HG02610 (cell line): ENCODE measurements at regions not wholly inside any gene's neighbourhood (a gene's known extent, or its start where the extent isn't known, plus 50 kb on each side); places are given as distances from the start of the nearest gene placed in this dataset.
"Not testable (repeated sequence)": the region's sequence is repeated elsewhere in the genome, so short reads cannot be mapped to it uniquely, and the experiment has no call there.

ENCODE experiments used
- ATAC-seq: cut with Tn5 transposase; IDR thresholded peaks from one replicate; pipeline ENCODE4 v1.9.1; 2021; ENCODE audit warnings: mild to moderate bottlenecking, moderate library complexity; ENCODE audit not compliant: unreplicated experiment

DNA sequence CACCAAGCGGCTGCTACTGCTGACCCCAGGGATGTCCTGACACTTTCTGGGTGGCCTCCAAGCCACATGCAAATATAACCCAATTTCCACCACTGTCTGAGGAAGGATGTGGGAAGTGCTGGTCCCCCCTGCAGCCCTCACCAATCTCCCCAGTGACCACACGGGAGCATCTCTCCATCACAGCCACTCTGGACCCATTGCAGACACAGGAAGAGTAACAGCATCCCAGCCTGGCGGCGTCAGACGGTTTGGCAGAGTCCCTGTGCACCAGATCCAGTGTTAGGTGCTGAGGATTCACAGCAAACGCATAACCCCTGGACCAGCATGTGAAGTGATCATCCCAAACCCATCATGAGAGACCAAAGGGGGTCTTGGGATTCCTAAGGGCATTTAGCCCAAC lies 163.7 kb upstream of the TNRC6C start:
- no peak for ATAC-seq

DNA sequence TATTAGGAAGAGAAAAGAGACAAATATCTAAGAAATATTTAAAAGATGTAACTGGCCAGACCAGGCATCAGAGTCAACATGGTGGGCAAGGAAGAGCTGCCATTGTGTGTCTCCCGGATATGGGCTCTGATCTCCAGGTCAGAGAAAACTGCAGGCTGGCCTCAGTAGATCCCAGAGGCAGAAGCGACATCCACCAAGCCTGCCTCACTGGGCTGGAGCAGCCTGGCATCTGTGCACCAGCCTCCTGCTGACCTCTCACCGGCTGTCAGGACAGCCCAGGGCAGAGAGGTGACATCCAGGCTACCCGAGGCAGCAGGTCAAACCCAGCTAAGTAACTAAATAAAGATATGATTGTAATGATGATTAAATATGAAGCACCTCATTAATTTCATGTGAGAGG lies 162.8 kb upstream of the TNRC6C start:
- ATAC-seq, result no peak

DNA sequence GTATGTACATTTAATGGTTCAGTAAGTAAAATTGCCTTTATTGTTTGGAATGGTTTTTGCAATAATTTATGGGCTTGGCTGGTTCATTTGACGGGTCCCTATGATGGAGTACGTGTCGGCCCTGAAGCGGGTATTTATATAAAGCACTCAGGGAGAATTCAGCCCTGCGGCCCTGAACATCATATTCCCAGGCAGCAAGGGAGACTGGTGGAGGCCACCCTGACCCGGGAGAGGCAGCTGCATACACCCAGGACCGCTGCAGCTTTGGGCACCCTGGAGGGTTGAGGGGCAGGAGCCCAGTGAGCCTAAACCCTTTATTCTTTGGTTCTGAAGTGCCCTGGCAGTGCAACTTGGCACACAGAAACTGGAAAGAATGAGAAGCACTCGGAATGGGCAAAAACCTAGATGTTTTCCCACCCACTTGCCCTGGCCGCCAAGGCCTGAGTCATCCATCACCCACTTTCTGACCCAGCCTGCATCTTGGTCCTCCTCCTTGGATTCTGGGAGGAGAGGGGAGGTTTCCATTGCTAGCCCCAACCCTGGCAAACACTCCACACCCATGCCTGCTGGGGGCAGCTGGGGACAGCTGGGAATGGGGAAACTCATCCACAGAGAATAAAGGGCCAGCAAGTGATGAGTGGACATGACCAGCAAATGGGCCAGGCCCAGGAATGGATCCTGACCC lies 162.2 kb upstream of the TNRC6C start:
- ATAC-seq, result no peak

DNA sequence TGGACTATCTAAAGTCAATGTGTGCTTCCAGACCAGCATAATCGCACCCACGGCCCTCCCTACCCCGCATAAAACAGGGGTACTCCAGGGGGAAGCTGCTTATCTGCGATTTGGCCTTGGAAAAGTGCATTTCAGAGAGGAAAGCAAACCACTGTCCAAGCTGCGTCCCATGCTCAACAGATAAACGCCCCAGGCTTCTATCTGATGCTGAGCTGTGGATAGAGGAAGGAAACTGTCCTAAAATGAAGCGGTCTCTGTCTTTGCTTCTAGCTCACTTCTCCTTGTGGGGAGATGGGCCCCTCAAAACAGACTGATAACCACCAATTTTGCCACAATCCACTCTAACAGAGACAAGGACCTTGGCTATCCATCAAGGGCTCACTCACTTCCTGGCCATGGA lies 160.5 kb upstream of the TNRC6C start:
- no peak for ATAC-seq

DNA sequence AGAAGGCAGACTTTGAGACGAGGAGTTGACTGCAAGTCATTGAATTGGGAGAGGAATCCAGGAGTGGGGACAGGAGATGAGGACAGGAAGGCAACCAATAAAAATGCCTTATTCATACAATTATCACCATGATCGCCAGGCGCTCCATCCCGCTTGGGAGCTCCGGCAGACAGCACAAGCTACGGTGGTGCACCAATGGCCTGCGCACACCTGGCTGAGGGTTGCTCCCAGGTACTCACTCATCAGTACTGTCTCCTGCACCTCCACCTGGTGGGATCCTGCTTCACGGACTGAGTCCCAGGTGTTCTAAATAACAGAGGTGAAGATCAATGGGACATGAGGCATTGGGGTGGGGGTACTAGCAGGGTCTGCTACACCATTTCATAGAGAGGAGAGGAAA lies 160.0 kb upstream of the TNRC6C start:
- no peak for ATAC-seq

DNA sequence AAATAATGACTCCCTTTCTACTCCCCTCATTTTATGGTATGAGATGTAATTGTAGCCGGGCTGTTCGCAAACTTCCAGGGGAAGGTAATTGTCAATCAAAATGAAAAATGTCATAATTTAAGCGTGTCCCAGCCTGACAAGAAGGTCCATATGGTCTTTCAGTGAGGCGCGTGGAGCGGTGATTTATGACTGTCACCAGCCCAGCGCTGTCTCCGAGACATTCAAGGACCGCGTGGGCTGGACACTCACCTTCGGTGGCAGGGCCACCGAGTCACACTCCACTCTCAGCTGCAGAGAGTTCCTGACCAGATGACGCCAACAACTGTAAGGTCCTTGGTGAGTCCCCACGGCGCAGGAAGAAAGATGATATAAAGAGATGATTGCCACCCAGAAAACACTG lies 157.7 kb upstream of the TNRC6C start:
- no peak for ATAC-seq

DNA sequence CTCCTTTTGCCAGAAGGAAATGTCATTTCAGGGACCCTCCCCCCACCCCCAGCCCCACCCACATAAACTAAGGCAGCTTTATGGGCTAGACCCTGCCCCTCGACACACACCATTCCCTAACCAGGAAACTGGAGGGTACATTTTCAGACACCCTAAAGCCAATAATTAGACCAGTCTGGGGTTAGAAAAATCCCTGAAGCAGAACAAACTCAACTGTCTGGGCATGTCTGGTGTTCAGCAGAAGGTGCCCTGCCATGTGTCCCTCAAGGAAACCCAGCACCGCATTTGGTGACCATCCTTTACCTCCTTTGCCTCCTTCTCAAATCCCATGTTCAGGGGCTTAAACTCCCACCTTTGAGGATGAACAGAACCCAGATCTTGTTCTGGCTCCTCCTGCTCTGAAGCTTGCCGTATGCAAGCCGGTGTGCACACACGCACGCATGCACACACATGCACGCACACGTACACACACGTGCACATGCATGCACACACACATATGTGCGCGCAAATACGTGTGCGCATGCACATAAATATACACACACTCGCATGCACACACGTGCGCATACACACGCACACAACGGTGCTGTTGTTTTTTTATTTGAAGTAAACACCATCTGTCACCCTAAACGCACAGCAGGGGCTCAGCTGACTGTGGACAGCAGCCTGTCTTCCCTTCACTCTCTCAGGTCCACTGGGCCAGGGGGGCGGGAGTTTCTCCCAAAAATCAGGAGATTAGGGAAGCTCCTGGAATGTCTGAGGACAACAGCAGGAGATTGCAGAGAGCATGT lies 156.8 kb upstream of the TNRC6C start:
- no peak for ATAC-seq

DNA sequence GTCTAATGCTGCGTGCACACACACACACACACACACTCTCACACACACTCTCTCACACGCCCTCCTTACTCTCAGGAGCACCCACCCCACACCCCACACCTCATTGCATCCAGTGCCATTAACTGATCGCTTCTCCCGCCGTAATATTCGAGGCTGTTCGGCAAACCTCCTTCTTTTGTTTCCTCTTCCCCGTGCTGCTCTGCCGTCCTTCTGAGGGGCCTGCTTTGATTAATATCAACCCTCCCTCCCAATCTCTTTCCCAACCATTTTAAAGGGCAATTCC lies 156.2 kb upstream of the TNRC6C start:
- ATAC-seq, result no peak

DNA sequence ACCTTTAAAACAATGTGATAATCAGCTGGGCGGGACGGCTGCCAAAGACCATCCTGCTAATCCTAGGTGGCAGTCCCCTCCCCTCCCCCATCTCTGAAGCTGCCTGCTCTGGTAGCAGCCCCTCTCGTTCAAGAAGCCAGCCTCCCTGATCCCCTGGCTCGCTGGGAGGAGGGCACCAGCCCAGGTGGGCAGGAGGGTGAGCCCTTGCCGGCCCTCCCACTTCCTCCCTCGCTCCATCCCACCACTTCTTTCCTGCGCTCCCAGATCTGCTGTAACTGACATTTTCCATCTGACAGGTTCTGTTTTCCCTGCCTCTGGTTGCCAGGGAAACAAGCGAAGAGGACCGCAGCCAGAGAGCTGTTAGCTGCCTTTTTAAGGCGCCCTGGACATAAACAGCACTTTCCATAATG lies 155.7 kb upstream of the TNRC6C start:
- ATAC-seq, result no peak

DNA sequence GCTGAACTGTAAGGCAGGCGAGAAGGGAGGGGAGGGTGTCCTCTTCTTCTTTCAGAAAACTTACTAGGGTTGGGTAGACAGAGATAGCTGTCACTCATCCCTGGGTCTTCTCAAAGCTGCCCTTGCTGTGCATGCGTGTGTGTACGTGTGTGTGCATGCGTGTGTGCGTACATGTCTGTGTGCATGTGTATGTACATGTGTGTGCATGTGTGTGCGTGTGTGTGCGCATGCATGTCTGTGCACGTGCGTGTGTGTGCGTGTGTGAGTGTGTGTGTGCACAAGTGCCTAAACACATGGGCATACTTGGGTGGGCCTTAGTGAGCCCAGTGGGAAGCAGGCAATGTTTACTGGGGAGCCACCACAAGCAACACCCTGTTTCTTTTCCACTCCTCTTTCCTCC lies 154.8 kb upstream of the TNRC6C start:
- no peak for ATAC-seq

DNA sequence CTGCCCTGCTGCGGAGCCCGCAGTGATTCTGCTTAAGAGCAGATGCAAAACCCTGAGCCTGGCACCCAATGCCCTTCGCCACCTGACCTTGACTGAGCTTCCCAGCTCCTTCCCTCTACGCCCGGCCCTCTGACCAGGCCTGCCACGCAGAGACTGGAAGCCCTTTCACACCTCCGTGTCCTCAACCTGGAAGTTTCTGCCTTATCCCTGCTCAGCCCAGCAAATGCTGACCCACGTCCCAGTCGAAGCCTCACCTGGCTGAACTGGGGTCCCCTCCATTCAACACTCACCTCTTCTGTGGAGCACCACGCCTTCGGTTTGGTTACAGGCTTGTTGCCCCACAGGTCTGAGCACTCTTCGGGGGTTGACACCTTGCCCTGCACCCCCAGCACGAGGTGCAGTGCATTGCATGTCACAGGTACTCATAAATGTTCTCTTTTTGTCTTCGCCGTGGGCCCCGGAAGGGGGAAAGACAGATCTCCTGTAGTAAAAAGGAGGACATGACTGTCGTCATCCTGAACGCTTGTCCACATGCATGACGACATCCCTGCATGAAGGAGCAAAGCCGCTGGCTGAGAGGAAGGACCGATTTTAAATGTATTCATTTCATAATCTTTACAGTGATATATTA lies 153.6 kb upstream of the TNRC6C start:
- no peak for ATAC-seq

DNA sequence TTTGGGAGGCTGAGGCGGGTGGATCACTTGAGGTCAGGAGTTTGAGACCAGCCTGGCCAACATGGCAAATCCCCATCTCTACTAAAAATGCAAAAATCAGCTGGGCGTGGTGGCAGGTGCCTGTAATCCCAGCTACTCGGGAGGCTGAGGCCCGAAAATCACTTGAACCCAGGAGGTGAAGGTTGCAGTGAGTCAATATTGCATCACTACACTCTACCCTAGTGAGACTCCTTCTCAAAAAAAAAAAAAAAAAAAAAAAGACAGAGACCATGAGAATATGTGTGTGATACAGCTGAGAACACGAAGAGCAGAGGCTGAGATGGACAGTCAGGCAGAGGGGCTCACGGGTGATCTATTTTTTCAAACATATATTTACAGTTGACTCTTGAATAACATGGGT lies 152.5 kb upstream of the TNRC6C start:
- not testable (repeated sequence) for ATAC-seq

DNA sequence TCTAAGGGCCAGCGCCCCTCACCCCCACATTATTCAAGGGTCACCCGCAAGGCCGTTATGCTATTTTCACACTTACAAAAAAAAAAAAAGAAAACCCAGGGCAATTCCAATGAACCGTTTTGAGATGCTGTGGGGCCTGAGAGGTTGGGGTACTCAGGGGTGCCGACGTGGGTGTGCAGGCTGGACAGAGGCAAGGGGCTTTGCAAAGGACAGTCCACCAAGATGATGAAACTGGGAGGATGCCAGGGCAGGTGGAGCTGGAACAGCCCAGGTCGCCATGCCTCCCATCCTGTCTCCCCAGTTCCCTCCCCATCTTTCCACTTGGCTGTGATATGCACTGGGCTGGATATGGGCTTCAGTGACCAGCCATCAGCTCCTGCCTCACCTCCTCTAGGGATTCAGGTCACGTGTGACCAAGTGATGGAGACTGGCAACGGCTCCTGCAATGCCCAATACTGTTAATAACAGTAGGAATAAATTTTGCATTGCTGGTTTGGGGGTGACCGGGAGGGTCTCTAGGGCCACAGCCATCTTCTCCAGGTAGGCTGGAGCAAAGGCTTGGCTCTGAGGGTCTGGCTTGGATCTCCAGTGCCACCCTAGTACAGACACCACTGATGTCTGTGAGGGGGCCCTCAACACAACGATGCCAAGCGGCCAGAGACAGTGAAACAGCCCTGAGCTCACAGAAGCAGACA lies 151.3 kb upstream of the TNRC6C start:
- no peak for ATAC-seq

DNA sequence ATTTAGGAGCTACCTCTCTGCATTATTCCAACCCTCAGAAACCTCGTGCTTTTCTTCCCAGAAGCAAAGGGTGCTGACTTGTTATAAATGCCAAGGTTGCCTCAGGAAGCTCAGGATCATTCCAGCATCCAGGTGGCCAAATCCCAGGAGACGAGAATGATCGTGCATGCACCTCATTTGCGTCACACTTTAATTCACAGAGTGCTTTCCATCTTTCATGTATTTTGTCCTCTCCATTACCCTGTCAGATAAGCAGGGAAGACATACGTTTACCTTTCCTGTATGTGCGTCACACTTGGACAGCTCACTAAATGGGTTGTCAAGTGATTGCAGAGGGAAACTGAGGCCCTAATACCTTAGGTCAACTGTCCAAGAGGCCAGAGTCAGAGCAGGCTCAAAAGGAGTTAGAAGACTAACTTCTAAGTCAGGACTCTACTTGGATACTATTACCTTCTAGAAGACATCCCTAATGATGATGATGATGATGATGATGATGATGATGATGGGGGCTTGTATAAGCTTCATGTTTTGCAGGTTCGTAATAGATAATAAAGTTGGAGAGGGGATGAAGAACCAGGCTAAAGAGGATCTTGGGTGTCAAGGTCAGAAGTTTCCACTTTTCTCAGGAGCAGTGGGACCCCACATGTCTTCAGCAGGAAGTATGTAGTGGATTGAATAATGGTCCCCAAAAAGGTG lies 150.6 kb upstream of the TNRC6C start:
- no peak for ATAC-seq

DNA sequence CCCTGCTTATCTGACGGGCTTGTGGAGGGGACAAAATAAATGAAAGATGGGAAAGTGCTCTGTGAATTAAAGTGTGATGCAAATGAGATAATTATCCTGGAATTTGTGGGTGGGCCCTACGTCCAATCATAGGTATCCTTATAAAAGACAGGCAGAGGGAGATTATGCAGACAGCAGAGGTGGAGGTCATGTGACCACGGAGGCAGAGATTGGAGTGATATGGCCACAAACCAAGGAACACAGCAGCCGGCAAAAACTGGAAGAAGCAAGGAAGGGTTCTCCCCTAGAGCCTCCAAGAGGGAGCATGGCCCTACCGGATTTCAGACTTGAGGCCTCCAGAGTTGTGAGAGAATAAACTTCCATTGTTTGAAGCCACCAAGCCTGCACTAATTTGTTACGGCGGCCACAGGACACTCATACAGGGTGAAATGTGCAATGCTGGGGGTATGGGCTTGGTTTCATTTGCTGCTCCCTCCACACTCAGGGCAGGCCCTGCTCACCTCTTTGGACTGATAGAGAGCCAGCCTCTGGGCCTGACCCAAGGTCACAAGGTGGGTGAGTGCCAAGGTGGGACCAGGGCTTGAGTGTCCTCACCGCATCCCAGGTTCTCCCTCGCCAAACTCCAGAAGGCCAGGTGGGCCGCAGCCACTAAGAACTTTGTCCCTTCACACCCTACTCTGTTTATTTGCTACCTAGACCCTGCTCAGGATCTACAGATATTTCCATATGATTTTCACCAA lies 149.6 kb upstream of the TNRC6C start:
- no peak for ATAC-seq

DNA sequence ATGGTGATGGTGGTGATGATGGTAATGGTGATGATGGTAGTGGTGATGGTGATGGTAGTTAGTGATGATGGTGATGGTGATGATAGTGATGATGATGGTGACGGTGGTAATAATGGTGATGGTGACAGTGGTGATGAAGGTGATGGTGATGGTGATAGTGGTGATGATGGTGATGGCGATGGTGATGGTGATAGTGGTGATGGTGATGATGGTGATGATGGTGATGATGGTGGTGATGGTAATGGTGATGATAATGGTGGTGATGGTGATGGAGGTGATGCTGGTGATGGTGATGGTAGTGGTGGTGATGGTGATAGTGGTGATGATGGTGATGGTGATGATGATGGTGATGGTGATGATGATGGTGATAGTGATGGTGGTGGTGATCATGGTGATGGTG lies 148.7 kb upstream of the TNRC6C start:
- ATAC-seq, result no peak

DNA sequence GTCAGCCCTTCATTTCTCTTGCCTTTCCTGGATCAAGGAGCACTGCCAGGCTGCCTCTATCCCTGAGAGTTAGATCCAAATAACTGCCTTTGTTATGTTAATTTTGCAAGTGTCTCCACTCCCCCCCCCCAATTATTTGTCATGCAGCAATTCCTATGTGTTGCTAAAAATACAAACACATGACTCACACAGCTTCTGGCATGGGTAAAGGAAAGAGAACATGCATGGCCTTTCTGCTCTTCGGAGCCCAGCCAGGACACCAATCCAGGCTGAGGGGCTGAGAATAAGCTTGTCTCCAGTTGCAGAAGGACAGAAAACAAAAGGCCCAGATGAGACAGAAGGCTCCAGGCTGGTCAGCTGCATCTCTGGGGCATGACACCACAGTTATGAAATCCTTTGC lies 148.0 kb upstream of the TNRC6C start:
- no peak for ATAC-seq

DNA sequence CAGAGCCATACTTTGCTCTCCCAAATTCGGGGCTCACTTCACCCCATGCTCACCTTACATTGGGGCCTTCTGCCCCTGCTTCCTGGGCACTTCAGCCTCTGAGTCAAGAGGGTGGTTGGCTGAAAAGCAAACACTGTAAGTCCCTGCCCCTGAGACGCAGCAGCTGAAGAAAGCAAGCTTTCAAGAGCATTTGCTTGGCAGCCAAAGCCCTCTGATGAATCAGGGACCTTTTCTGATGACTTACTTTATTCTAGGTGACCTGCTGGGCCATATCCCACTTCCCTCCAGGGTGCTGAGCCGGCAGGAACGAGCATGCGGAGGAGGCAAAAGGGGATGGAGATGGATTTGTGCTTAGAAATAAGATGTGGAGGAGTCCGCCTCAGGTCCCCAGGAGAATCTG lies 147.0 kb upstream of the TNRC6C start:
- no peak for ATAC-seq

DNA sequence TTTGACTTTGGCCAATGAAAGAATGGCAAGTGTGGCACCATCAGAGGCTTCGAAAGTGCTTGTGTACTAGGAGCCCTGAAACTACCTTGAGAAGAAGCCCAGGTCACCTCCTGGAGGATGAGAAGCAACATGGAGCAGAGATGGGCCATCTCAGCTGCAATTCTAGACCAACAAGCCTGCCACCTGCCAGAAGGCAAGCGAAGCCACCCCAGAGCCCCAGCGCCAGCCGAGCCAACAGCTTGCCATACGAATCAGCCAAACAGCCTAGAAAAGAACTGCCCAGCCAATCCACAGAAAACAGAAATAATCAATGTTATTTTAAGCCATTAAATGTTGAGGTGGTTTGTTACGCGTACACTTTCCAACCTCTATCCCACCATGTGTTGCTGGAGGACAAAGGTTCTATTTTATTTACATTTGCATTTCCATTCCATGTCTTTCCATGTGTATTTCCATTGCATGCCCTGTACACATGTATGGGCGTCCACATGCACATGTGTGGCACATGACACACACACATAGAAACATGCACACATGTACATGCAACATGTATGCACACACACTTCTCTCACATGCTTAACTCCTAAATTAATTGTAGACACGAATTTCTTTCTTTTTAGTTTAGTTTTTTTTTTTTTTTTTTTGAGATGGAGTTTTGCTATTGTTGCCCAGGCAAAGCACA lies 144.3 kb upstream of the TNRC6C start:
- no peak for ATAC-seq
